ENCODE measurements at regions not wholly inside any gene's neighbourhood (a gene's known extent, or its start where the extent isn't known, plus 50 kb on each side); places are given as distances from the start of the nearest gene placed in this dataset.

DNA sequence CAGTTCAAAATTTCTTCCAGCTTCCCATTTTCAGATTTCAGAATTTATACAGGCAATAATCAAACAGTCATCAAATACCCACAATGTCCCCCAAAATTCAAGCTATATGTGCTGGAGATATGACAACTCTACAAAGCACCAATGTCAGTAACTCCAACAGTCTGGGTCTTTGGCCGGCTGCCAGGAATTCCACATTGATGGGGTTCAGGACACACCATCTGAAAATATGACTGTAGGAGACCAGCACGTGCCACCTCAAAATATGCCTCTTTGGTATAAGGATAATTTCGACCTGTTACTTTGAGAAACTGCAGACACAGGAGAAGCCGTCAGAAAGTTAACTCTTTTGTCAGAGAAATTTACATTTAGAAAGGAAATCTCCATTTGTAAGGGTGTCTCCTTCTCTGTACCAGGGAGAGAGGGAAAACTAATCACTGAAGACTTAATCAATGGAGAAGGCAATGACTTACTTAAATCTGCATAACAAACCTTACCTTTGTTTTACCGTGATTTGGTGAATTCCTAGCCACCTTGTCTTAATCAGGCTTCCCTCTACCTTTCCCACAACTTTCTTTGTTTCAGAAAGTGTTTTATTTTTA lies 594.3 kb upstream of the CDH5 start:
- no peak for DNase-seq (ENCODE audit: low read depth in 2 of 2)

DNA sequence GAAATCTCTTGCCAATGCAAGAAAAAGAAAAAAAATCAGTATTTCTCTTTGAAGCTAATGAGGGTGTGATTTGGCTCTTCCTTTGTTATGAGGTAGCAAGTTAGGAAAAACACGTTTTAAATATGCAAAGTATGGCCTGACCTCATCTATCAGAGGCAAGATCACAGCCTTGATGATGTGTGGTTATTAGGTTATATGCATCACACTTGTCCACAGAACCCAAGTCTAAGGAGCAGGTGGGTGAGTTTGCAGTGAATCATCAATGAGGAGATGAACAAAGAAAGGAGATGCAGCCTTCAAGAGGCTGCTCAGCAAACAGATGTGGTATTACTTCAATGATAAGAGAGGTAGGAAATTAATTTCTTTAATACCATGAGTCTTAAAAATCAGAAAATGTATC lies 594.8 kb upstream of the CDH5 start:
- no peak for DNase-seq (ENCODE audit: low read depth in 2 of 2)

DNA sequence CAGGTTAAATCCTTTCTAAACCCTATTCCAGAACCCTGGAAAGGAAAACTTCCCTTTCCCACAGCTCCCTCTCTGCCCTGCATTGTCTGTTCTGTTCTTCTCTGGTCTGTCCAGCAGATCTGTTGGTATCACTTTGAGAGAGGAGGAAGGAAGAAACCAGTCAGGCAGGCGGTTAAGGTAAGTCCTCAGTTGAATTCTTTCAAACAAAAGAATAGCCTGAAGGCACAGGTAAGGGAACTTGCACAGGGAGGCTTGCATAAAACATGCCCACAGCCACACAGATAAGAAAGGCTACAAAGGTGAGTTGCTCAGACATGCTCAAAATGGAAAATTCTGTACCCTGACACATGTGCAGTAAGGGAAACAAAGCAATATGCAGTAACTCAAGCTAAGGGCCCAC lies 595.7 kb upstream of the CDH5 start:
- no peak for DNase-seq (ENCODE audit: low read depth in 2 of 2)

GRCh38 chr16:65769776-65770438 lies 596.6 kb upstream of the CDH5 start:
- no peak for DNase-seq (ENCODE audit: low read depth in 2 of 2)

GRCh38 chr16:65769055-65769465 lies 597.4 kb upstream of the CDH5 start:
- no peak for DNase-seq (ENCODE audit: low read depth in 2 of 2)

- no peak for DNase-seq (ENCODE audit: low read depth in 2 of 2)
Observed at GRCh38 chr16:65767125-65767524, 599.4 kb upstream of the CDH5 start.

- no peak for DNase-seq (ENCODE audit: low read depth in 2 of 2)
Observed at GRCh38 chr16:65763640-65764305, 602.7 kb upstream of the CDH5 start.

- no peak for DNase-seq (ENCODE audit: low read depth in 2 of 2)
Observed at GRCh38 chr16:65760874-65761273, 605.6 kb upstream of the CDH5 start.

DNA sequence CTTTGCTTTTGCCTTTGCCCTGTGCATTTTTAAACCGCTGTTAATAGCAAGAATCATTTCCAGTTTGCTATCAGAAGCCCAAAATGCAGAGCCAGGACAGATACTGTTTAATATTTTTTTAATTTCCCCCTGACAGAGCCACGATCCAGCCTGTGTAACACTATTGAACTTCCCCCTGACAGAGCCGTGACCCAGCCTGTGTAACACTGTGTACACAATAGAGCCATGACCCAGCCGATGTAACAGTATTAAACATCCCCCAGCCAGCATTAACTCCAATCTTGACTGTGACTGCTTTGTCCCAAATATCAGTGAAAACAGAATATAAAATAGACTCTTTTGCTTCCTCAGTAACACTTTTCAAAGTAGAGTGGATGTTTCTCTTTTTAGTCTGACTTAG lies 607.9 kb upstream of the CDH5 start:
- no peak for DNase-seq (ENCODE audit: low read depth in 2 of 2)

DNA sequence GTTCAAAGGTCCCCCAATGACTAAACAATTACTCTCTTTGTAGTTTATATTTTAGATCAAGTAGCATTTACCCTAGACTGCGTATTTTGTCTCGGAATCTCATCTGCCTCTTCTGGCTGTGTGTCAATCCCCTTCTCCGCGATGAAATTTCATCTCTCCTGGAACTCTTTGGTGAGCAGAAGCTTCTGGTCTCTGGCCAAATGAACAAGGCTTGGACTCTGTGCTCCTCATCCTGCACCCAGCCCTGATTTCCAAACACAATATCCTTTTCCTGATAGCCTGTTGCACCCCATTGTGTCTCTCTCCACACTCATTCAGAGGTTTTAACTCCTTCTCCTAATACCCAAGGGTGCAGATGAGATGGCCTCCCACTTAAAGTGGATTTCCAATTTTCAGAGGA lies 609.4 kb upstream of the CDH5 start:
- no peak for DNase-seq (ENCODE audit: low read depth in 2 of 2)

- no peak for DNase-seq (ENCODE audit: low read depth in 2 of 2)
Observed at GRCh38 chr16:65756163-65756562, 610.3 kb upstream of the CDH5 start.

GRCh38 chr16:65754820-65755691 lies 611.4 kb upstream of the CDH5 start:
- DNase-seq (ENCODE audit: low read depth in 2 of 2) = no peak

GRCh38 chr16:65752522-65752844 lies 614.0 kb upstream of the CDH5 start:
- DNase-seq (ENCODE audit: low read depth in 2 of 2) = no peak

DNA sequence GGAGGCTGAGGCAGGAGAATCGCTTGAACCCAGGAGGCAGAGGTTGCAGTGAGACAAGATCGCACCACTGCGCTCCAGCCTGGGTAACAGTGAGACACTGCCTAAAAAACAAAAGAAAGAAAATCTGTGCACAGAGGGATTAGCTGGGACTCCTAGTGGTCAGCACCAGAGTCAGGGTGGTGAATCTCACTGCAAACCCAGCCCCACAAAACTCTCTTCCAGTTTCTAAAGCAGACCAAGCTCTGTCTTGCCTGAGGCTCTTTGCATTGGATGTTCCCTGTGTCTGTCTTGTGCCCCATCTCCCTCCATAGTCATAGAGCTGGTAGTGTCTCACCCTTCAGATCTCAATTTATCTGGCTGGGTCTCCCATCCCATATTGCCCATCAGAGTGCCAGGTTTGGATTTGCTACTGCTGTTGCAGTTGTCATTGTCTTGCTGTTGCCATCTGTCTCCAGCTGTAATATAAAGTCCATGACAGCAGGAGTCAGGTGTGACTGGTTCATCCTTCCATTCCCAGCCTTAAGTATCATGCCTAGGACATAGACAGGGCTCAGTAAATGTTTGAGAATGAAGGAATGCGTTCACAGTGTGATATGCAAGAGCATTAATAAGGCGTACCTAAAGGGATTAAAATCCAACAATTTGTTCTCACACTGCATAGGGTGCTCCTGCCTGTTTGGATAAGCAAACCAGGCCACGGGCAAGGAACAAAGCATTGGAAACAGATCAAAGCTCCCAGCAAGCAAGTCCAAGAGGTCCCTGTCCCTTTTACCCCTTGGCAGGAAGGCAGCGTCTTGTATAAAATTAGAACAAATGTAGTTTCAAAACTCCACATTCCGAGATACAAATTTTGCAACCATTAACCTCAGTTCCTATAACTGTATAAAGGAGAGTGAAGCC lies 614.6 kb upstream of the CDH5 start:
- no peak for DNase-seq (ENCODE audit: low read depth in 2 of 2)

DNA sequence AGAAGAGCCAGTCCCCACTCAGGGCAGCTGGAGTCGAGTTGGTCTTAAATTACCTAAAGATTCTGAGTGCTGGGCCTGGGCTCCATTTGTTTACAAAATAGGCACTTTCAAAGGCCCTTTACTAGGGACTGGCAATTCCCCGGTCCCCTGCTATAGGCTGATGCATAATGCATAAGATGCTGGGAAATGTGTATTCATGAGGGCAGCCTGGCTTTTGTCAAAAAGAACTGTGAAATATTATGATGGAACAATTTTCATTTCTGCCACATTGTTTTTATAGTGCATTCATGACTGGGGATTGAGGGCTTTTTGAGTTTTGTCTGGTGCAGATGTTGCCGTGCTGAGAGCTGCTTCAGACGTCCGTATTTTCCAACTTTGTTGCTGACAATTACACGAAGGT lies 617.0 kb upstream of the CDH5 start:
- no peak for DNase-seq (ENCODE audit: low read depth in 2 of 2)

GRCh38 chr16:65746941-65747340 lies 619.5 kb upstream of the CDH5 start:
- DNase-seq (ENCODE audit: low read depth in 2 of 2) = no peak

DNA sequence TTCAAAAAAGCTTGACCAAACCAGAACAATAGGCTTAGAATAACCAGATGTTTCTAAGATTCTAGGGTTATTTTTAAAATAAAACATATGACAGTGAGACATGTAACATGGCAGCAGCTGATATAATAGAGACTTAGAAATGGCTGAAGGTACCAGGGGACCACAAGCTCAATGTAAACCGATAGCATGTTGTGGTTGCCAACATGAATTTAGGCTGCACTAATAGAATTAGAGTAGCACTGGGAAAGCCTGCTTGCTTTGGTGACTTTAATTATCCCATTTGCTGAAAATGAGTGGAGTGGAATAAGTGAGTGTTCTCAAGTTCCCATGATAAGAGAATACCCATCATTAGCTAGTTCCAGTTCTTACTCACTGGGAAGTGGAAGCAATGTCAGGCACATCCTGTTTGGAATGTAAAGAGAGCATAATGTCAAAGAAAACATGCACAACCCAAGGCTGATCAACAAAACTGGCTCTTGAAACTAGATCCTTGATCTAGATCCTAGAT lies 621.2 kb upstream of the CDH5 start:
- DNase-seq (ENCODE audit: low read depth in 2 of 2) = no peak

GRCh38 chr16:65744401-65744800 lies 622.1 kb upstream of the CDH5 start:
- no peak for DNase-seq (ENCODE audit: low read depth in 2 of 2)

GRCh38 chr16:65743558-65743957 lies 621.7 kb upstream of the CDH11 start:
- DNase-seq (ENCODE audit: low read depth in 2 of 2) = no peak

DNA sequence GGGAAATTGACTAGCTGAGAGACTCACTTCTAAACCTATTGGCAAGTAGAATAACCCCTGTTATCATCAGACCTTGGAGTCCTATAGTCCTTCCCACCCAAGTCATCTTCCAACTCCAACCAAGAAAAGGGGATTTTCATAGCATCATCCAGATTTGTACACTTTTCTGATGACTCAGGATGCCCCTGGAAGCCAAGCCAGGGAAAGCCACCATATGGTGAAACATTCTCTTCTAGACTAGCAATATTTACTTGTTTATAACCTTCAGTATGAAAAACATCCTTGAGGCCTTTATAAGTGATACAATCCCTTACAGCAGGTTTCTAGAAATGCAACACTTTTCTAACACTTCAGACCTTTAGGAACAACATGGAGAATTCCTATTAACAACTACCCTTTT lies 618.8 kb upstream of the CDH11 start:
- no peak for DNase-seq (ENCODE audit: low read depth in 2 of 2)

DNA sequence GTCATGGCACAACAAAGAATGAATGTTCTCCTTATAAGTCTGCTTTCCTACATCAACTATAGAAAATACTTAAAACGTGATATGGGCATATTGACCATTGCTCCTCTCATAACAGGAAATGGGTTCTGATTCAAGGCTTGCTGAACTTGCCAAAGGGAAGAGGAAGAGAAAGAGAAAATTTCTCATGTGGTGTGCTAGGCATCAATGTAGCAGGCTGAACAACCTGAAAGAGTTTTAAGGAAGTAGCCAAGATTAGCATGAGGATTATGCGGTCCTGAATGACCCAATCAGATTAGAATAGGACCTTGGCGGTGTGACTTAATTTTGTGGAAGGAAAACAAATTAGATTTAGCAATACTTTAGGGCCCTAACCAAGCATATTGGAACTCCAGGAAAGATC lies 617.7 kb upstream of the CDH11 start:
- no peak for DNase-seq (ENCODE audit: low read depth in 2 of 2)

Data from stimulated activated CD4-positive, alpha-beta T cell treated with anti-CD3 and anti-CD28 coated beads, Interleukin-1b, Interleukin-23, amount 100 ng/mL, for 1 hour (primary cell).